Ovary (tissue), 3 donors: ENCODE measurements at regions not wholly inside any gene's neighbourhood (a gene's known extent, or its start where the extent isn't known, plus 50 kb on each side); places are given as distances from the start of the nearest gene placed in this dataset.

Experiments
- CTCF ChIP-seq, 3 donors: fragments of 450-650 bp in 2 of 3; fragments of 200-600 bp in 1 of 3; IDR thresholded peaks; one replicate each; pipeline versions ENCODE4 v1.5.1 to v1.8.0; 2016 to 2022; ENCODE audit warnings: antibody characterized with exemption in 3 of 3, mild to moderate bottlenecking in 1 of 3
- EP300 ChIP-seq: sonication (generic); formaldehyde crosslinking; IDR thresholded peaks from one replicate; pipeline ENCODE4 v1.6.1; 2017; ENCODE audit warnings: antibody characterized with exemption
- POLR2A ChIP-seq: fragments of 450-650 bp; IDR thresholded peaks from one replicate; pipeline ENCODE4 v1.6.1; 2017; ENCODE audit warnings: antibody characterized with exemption, mild to moderate bottlenecking, moderate library complexity
- donor health status: DM: no; HTN: no; CAD: no.

GRCh38 chr1:238790882-238791281, 595.5 kb upstream of the CHRM3 start:
- TF ChIP-seq EP300 = no peak
- TF ChIP-seq POLR2A = no peak
- TF ChIP-seq CTCF (IDR thresholded peaks at IDR 0.05) = no peak
